Brain microvascular endothelial cell (primary cell): ENCODE measurements at regions not wholly inside any gene's neighbourhood (a gene's known extent, or its start where the extent isn't known, plus 50 kb on each side); places are given as distances from the start of the nearest gene placed in this dataset.
"Not testable (repeated sequence)": the region's sequence is repeated elsewhere in the genome, so short reads cannot be mapped to it uniquely, and the experiment has no call there.

Experiments used
- DNase-seq: peaks from one replicate; pipeline ENCODE4 v3.0.0-alpha.2; 2020
- H3K27ac ChIP-seq: fragments of 250-450 bp; sonication (Bioruptor Pico); 2 replicates; pipeline ENCODE4 v1.5.1; 2020; ENCODE audit warnings: mild to moderate bottlenecking, moderate library complexity
- H3K27me3 ChIP-seq: fragments of 250-450 bp; sonication (Bioruptor Pico); replicated peaks from 2 replicates; pipeline ENCODE4 v1.5.1; 2020; ENCODE audit warnings: mild to moderate bottlenecking
- H3K36me3 ChIP-seq: fragments of 250-450 bp; sonication (Bioruptor Pico); replicated peaks from 2 replicates; pipeline ENCODE4 v1.5.1; 2020; ENCODE audit warnings: mild to moderate bottlenecking
- H3K4me3 ChIP-seq: 2 replicates; pipeline ENCODE4 v1.5.1; 2011; ENCODE audit warnings: low read depth, mild to moderate bottlenecking, control low read depth, low read length, moderate library complexity
- CTCF ChIP-seq: IDR thresholded peaks from 2 replicates; pipeline ENCODE4 v1.5.1; 2011; ENCODE audit warnings: low read depth, mild to moderate bottlenecking, moderate library complexity, low read length, control low read depth, inconsistent platforms; ENCODE audit errors: missing control alignments
- in situ Hi-C: cut with HindIII; loops from 2 replicates; pipeline ENCODE4 v1.10.0; 2017; ENCODE audit warnings: low sequenced_read_pairs, low pct_ligation_motif_present

- Histone ChIP-seq H3K27me3 (no peaks in the 10 kb centered on the region), H3K36me3 (no peaks in the 10 kb centered on the region), H3K27ac (no peak overlapping the region), H3K4me3 (no peak overlapping the region)
- no peak for TF ChIP-seq CTCF
- in situ Hi-C loops: no loop called here
- no peak for DNase-seq
Observed at GRCh38 chr10:3655528-3655927, 129.5 kb downstream of the KLF6 start.

- no peak for DNase-seq
- in situ Hi-C loops: no loop called here
- Histone ChIP-seq H3K36me3 (no peaks in the 10 kb centered on the region), H3K4me3 (no peak overlapping the region), H3K27me3 (no peaks in the 10 kb centered on the region), H3K27ac (no peak overlapping the region)
- no peak for TF ChIP-seq CTCF
Observed at GRCh38 chr10:3654980-3655379, 130.0 kb downstream of the KLF6 start.

GRCh38 chr10:3654496-3654895 is 130.5 kb downstream of the KLF6 start:
- in situ Hi-C loops: no loop called here
- Histone ChIP-seq H3K27ac (no peak overlapping the region), H3K4me3 (no peak overlapping the region), H3K36me3 (no peaks in the 10 kb centered on the region), H3K27me3 (no peaks in the 10 kb centered on the region)
- no peak for DNase-seq
- no peak for TF ChIP-seq CTCF

GRCh38 chr10:3653303-3653702 is 131.7 kb downstream of the KLF6 start:
- H3K36me3 ChIP-seq, H3K27me3 ChIP-seq, H3K4me3 ChIP-seq, in situ Hi-C loops, DNase-seq, H3K27ac ChIP-seq: not testable (repeated sequence)

GRCh38 chr10:3652886-3653285 is 132.1 kb downstream of the KLF6 start:
- no peaks in the 10 kb centered on the region for H3K36me3 ChIP-seq
- DNase-seq: no peak
- in situ Hi-C loops: no loop called here
- H3K27me3 ChIP-seq: no peaks in the 10 kb centered on the region
- no peak for TF ChIP-seq CTCF
- H3K4me3 ChIP-seq: no peak overlapping the region
- no peak overlapping the region for H3K27ac ChIP-seq

- peak; percentile 13 for TF ChIP-seq CTCF
- in situ Hi-C loops: no loop called here
- DNase-seq: no peak
- Histone ChIP-seq H3K4me3 (no peak overlapping the region), H3K36me3 (no peaks in the 10 kb centered on the region), H3K27ac (no peak overlapping the region), H3K27me3 (no peaks in the 10 kb centered on the region)
Observed at GRCh38 chr10:3651969-3652653, 132.9 kb downstream of the KLF6 start.
